Fibroblast of lung (primary cell): ENCODE measurements at regions not wholly inside any gene's neighbourhood (a gene's known extent, or its start where the extent isn't known, plus 50 kb on each side); places are given as distances from the start of the nearest gene placed in this dataset.

Source experiments
- EZH2 ChIP-seq: IDR thresholded peaks from 2 replicates; pipeline ENCODE4 v1.5.1; 2012; ENCODE audit warnings: low read length, control low read depth, mild to moderate bottlenecking; ENCODE audit errors: missing control alignments
- TF ChIP-seq, protein P1 (sequence below), 2 donors: IDR thresholded peaks in 1 of 2; conservative IDR thresholded peaks in 1 of 2; 1 replicate in 1 of 2; 2 replicates in 1 of 2; pipeline ENCODE4 v1.5.1; 2011 to 2012; ENCODE audit warnings: low read length in 2 of 2, control low read depth in 1 of 2, inconsistent platforms in 1 of 2, low read depth in 1 of 2, mild to moderate bottlenecking in 1 of 2

DNA sequence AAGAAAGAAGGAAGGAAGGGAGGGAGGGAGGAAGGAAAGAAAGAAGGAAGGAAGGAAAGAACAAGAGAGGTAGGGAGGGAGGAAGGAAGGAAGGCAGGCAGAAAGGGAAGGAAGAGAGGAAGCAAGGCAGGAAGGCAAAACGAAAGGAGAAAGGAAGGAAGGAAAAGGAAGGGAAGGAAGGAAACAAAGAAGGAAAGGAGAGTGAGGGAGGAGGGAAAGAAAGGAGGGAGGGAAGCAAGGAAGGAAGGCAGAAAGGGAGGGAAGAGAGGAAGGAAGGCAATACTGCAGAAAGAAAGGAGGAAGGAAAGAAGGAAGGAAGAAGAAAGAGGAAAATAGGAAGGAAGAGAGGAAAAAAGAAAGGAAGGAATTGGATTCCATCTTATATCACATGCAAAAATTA, 1303.1 kb upstream of the TMEM132C start:
- TF ChIP-seq EZH2: no peak
- TF ChIP-seq, protein P1, sequence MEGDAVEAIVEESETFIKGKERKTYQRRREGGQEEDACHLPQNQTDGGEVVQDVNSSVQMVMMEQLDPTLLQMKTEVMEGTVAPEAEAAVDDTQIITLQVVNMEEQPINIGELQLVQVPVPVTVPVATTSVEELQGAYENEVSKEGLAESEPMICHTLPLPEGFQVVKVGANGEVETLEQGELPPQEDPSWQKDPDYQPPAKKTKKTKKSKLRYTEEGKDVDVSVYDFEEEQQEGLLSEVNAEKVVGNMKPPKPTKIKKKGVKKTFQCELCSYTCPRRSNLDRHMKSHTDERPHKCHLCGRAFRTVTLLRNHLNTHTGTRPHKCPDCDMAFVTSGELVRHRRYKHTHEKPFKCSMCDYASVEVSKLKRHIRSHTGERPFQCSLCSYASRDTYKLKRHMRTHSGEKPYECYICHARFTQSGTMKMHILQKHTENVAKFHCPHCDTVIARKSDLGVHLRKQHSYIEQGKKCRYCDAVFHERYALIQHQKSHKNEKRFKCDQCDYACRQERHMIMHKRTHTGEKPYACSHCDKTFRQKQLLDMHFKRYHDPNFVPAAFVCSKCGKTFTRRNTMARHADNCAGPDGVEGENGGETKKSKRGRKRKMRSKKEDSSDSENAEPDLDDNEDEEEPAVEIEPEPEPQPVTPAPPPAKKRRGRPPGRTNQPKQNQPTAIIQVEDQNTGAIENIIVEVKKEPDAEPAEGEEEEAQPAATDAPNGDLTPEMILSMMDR (conservative IDR thresholded peaks at IDR 0.05 in 1 of 2, IDR thresholded peaks at IDR 0.05 in 1 of 2; ENCODE audit: low read depth in 1 of 2, low read length in 2 of 2): no peak
